ENCODE measurements at regions not wholly inside any gene's neighbourhood (a gene's known extent, or its start where the extent isn't known, plus 50 kb on each side); places are given as distances from the start of the nearest gene placed in this dataset.

DNA sequence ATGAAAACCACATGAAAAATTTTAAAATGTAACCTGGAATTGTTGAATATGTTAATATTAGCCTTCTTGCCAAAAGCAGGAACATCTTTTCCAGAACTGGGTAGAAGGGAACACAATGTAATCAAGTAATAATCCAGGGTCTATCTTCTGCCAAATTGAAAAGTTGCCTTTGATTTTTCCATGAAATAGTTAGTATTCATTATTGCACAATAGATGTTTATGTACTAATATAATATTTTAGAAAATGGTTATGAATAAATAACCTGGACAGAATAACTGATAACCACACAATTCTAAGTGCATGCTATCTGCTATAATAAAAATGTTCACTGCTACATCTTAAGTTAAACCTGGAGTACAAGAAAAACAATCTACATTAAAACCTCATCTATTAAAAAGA is 802.3 kb downstream of the LIG4 start:
- H3K27ac Mint-ChIP-seq (ENCODE audit: unreplicated experiment) = no peak overlapping the region
- H3K36me3 ChIP-seq (ENCODE audit: control insufficient read depth, insufficient read depth, low read length) = no peaks in the 10 kb centered on the region
- intact Hi-C loops (cut with micrococcal nuclease; ENCODE audit: unreplicated experiment) = no loop called here
- no peaks in the 10 kb centered on the region for H3K4me1 ChIP-seq
- ChIA-PET POLR2A (no interaction called here), CTCF (no interaction called here)
- DNase-seq = no peak
- BruUV-seq (replicated peaks) = no TSS peak
- no peak overlapping the region for H3K4me3 ChIP-seq (ENCODE audit: low read depth, low read length)
- H3K9me3 ChIP-seq = no peaks in the 10 kb centered on the region
- TF ChIP-seq, protein P1, sequence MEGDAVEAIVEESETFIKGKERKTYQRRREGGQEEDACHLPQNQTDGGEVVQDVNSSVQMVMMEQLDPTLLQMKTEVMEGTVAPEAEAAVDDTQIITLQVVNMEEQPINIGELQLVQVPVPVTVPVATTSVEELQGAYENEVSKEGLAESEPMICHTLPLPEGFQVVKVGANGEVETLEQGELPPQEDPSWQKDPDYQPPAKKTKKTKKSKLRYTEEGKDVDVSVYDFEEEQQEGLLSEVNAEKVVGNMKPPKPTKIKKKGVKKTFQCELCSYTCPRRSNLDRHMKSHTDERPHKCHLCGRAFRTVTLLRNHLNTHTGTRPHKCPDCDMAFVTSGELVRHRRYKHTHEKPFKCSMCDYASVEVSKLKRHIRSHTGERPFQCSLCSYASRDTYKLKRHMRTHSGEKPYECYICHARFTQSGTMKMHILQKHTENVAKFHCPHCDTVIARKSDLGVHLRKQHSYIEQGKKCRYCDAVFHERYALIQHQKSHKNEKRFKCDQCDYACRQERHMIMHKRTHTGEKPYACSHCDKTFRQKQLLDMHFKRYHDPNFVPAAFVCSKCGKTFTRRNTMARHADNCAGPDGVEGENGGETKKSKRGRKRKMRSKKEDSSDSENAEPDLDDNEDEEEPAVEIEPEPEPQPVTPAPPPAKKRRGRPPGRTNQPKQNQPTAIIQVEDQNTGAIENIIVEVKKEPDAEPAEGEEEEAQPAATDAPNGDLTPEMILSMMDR (IDR thresholded peaks at IDR 0.05; ENCODE audit: insufficient read depth in 1 of 2, low read depth in 1 of 2, low read length in 1 of 2, severe bottlenecking in 1 of 2, unreplicated experiment in 1 of 2) = no peak
- H3K27me3 Mint-ChIP-seq (ENCODE audit: insufficient read depth, unreplicated experiment) = peaks cover 12% of the 10 kb centered on the region
- no peak overlapping the region for H3K4me3 Mint-ChIP-seq (ENCODE audit: unreplicated experiment)
- no peaks in the 10 kb centered on the region for H3K9me3 Mint-ChIP-seq (ENCODE audit: unreplicated experiment)
- no peaks in the 10 kb centered on the region for H3K27me3 ChIP-seq (replicated peaks; ENCODE audit: control insufficient read depth, insufficient read depth, low read length)
- H3K36me3 Mint-ChIP-seq (ENCODE audit: insufficient read depth, unreplicated experiment) = no peaks in the 10 kb centered on the region
- no peaks in the 10 kb centered on the region for H3K4me1 Mint-ChIP-seq (ENCODE audit: low read depth, unreplicated experiment)

DNA sequence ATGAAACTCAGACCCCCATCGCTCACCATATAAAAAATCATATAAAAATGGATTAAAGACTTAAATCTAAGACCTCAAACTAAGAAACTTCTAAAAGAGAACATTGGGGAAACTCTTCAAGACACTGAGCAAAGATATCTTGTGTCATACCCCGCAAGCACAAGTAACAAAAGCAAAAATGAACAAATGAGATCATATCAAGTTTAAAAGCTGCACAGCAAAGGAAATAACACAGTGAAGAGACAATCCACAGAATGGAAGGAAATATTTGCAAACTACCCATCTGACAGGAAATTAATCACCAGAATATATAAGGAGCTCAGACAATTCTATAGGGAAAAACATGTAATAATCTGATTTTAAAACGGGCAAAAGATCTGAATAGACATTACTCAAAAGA is 808.3 kb downstream of the LIG4 start:
- Mint-ChIP-seq H3K4me1 (ENCODE audit: low read depth, unreplicated experiment) (no peaks in the 10 kb centered on the region), H3K36me3 (ENCODE audit: insufficient read depth, unreplicated experiment) (no peaks in the 10 kb centered on the region), H3K9me3 (ENCODE audit: unreplicated experiment) (no peaks in the 10 kb centered on the region), H3K27me3 (ENCODE audit: insufficient read depth, unreplicated experiment) (peaks cover 2% of the 10 kb centered on the region), H3K4me3 (ENCODE audit: unreplicated experiment) (no peak overlapping the region), H3K27ac (ENCODE audit: unreplicated experiment) (no peak overlapping the region)
- H3K4me3 ChIP-seq (ENCODE audit: low read depth, low read length) = no peak overlapping the region
- H3K27me3 ChIP-seq (replicated peaks; ENCODE audit: control insufficient read depth, insufficient read depth, low read length) = no peaks in the 10 kb centered on the region
- TF ChIP-seq, protein P1 (IDR thresholded peaks at IDR 0.05; ENCODE audit: insufficient read depth in 1 of 2, low read depth in 1 of 2, low read length in 1 of 2, severe bottlenecking in 1 of 2, unreplicated experiment in 1 of 2) = no peak
- H3K9me3 ChIP-seq = no peaks in the 10 kb centered on the region
- no peaks in the 10 kb centered on the region for H3K36me3 ChIP-seq (ENCODE audit: control insufficient read depth, insufficient read depth, low read length)
- ChIA-PET POLR2A (no interaction called here), CTCF (no interaction called here)
- no TSS peak for BruUV-seq (replicated peaks)
- no peaks in the 10 kb centered on the region for H3K4me1 ChIP-seq
- no peak for DNase-seq
- intact Hi-C loops (cut with micrococcal nuclease; ENCODE audit: unreplicated experiment) = no loop called here

GRCh38 chr13:107395927-107396662 is 819.2 kb downstream of the LIG4 start:
- Histone ChIP-seq H3K9me3 (no peaks in the 10 kb centered on the region), H3K4me3 (ENCODE audit: low read depth, low read length) (no peak overlapping the region), H3K4me1 (no peaks in the 10 kb centered on the region), H3K27me3 (replicated peaks; ENCODE audit: control insufficient read depth, insufficient read depth, low read length) (no peaks in the 10 kb centered on the region), H3K36me3 (ENCODE audit: control insufficient read depth, insufficient read depth, low read length) (no peaks in the 10 kb centered on the region)
- intact Hi-C loops (cut with micrococcal nuclease; ENCODE audit: unreplicated experiment) = no loop called here
- Mint-ChIP-seq H3K4me3 (ENCODE audit: unreplicated experiment) (no peak overlapping the region), H3K27ac (ENCODE audit: unreplicated experiment) (no peak overlapping the region), H3K36me3 (ENCODE audit: insufficient read depth, unreplicated experiment) (no peaks in the 10 kb centered on the region), H3K4me1 (ENCODE audit: low read depth, unreplicated experiment) (no peaks in the 10 kb centered on the region), H3K9me3 (ENCODE audit: unreplicated experiment) (no peaks in the 10 kb centered on the region), H3K27me3 (ENCODE audit: insufficient read depth, unreplicated experiment) (peaks cover 13% of the 10 kb centered on the region)
- no TSS peak for BruUV-seq (replicated peaks)
- DNase-seq = no peak
- TF ChIP-seq, protein P1 (IDR thresholded peaks at IDR 0.05; ENCODE audit: insufficient read depth in 1 of 2, low read depth in 1 of 2, low read length in 1 of 2, severe bottlenecking in 1 of 2, unreplicated experiment in 1 of 2) = no peak
- ChIA-PET CTCF (no interaction called here), POLR2A (no interaction called here)
